Caco-2 (cell line): ENCODE measurements at regions not wholly inside any gene's neighbourhood (a gene's known extent, or its start where the extent isn't known, plus 50 kb on each side); places are given as distances from the start of the nearest gene placed in this dataset.
A peak's percentile ranks its signal among the peaks of the same experiment; 100 is the strongest.

ENCODE experiments used
- BruUV-seq: library from RNA; stranded (reverse); fragments of 400-500 nt; replicated peaks from 2 replicates; lab custom pipeline; 2021; lab: Mats Ljungman, UMichigan
- CTCF ChIA-PET: fragments of 300-600 bp; sonication (Branson Sonifier 250); formaldehyde crosslinking; loops from one replicate; lab custom pipeline; 2022; ENCODE audit warnings: antibody characterized with exemption; lab: Charles Lee
- POLR2A ChIA-PET: fragments of 300-600 bp; sonication (Branson Sonifier 250); formaldehyde crosslinking; loops from one replicate; lab custom pipeline; 2022; ENCODE audit warnings: antibody characterized with exemption; lab: Charles Lee
- DNase-seq, 2 experiments: peaks; one replicate each; pipeline versions ENCODE4 v3.0.0 to v3.0.0-alpha.2; 2020 to 2022
- H3K27me3 ChIP-seq: replicated peaks from 2 replicates; pipeline ENCODE4 v1.6.0; 2011; ENCODE audit warnings: low read length; ENCODE audit not compliant: control insufficient read depth, insufficient read depth
- H3K36me3 ChIP-seq: 2 replicates; pipeline ENCODE4 v1.5.1; 2011; ENCODE audit warnings: low read length; ENCODE audit not compliant: control insufficient read depth, insufficient read depth
- H3K4me1 ChIP-seq: fragments of 250-450 bp; sonication (Bioruptor Pico); 2 replicates; pipeline ENCODE4 v1.5.1; 2020; ENCODE audit warnings: mild to moderate bottlenecking
- H3K4me3 ChIP-seq: 2 replicates; pipeline ENCODE4 v1.5.1; 2011; ENCODE audit warnings: low read depth, mild to moderate bottlenecking, control low read depth, low read length
- H3K9me3 ChIP-seq: fragments of 250-450 bp; sonication (Bioruptor Pico); 2 replicates; pipeline ENCODE4 v1.5.1; 2020; ENCODE audit warnings: mild to moderate bottlenecking, moderate library complexity
- H3K27ac Mint-ChIP-seq: one replicate; pipeline ENCODE4 v1.8.0; 2022; ENCODE audit warnings: mixed read lengths; ENCODE audit not compliant: unreplicated experiment
- H3K27me3 Mint-ChIP-seq: one replicate; pipeline ENCODE4 v1.8.0; 2022; ENCODE audit warnings: mixed read lengths; ENCODE audit not compliant: insufficient read depth, unreplicated experiment
- H3K36me3 Mint-ChIP-seq: one replicate; pipeline ENCODE4 v1.8.0; 2022; ENCODE audit warnings: mild to moderate bottlenecking, mixed read lengths; ENCODE audit not compliant: insufficient read depth, unreplicated experiment
- H3K4me1 Mint-ChIP-seq: one replicate; pipeline ENCODE4 v1.8.0; 2022; ENCODE audit warnings: low read depth, mixed read lengths; ENCODE audit not compliant: unreplicated experiment
- H3K4me3 Mint-ChIP-seq: one replicate; pipeline ENCODE4 v1.8.0; 2022; ENCODE audit warnings: mild to moderate bottlenecking, moderate library complexity, mixed read lengths; ENCODE audit not compliant: unreplicated experiment
- H3K9me3 Mint-ChIP-seq: one replicate; pipeline ENCODE4 v1.8.0; 2022; ENCODE audit warnings: mixed read lengths; ENCODE audit not compliant: unreplicated experiment
- intact Hi-C: fragments of 100-400 bp; cut with micrococcal nuclease; formaldehyde crosslinking; loops from one replicate; pipeline ENCODE4 v1.10.0; 2022; ENCODE audit not compliant: unreplicated experiment
- TF ChIP-seq, protein P1 (sequence below), 2 experiments: fragments of 200-600 bp in 1 of 2; IDR thresholded peaks; 1 replicate in 1 of 2; 2 replicates in 1 of 2; pipeline versions ENCODE4 v1.5.1 to v1.8.0; 2011 to 2022; ENCODE audit warnings: antibody characterized with exemption in 1 of 2, control low read depth in 1 of 2, inconsistent platforms in 1 of 2, low read depth in 1 of 2, low read length in 1 of 2, mild to moderate bottlenecking in 1 of 2, moderate library complexity in 1 of 2; ENCODE audit not compliant: insufficient read depth in 1 of 2, severe bottlenecking in 1 of 2, unreplicated experiment in 1 of 2

DNA sequence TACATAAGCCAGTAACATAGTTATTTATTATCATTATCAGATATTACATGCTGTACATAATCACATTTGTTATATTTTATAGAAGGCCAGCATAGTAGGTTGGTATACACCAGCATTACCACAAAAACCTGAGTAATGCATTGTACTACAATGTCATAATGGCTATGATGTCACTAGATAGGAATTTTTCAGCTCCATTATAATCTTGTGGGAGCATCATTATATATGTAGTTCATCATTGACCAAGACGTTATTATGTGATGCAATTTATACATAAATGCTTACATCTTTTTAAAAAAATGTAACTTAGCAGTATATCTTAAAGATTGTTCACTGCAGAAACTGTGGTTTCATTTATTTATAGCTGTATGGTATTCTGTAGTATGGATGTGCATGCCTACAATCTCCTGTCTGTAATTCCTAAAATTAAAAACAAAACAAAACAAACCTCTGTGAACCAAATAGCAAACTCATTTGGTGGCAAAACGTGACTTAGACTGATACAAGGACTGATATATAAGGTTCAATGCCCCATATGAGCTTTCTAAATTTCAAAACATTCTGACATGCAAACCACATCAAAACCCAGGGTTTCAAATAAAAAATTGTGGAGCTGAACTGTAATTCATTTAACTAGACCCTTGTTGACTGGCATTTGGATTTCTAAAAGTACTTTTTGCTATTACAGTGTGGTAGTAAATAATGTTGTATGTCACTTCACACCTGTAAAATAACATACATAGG is 250.9 kb downstream of the DLEU7 start:
- Histone ChIP-seq H3K4me1 (0 out of 2 replicates have a peak, but pooled peaks cover 4% of the 10 kb centered on the region), H3K4me3 (no peak overlapping the region), H3K9me3 (no peaks in the 10 kb centered on the region), H3K36me3 (peaks cover 2% of the 10 kb centered on the region; the same call in 1 of the 2 replicates), H3K27me3 (no peaks in the 10 kb centered on the region)
- H3K27me3 Mint-ChIP-seq: no peaks in the 10 kb centered on the region
- intact Hi-C loops: no loop called here
- no peak for DNase-seq
- no peaks in the 10 kb centered on the region for H3K4me1 Mint-ChIP-seq
- no TSS peak for BruUV-seq
- TF ChIP-seq, protein P1, sequence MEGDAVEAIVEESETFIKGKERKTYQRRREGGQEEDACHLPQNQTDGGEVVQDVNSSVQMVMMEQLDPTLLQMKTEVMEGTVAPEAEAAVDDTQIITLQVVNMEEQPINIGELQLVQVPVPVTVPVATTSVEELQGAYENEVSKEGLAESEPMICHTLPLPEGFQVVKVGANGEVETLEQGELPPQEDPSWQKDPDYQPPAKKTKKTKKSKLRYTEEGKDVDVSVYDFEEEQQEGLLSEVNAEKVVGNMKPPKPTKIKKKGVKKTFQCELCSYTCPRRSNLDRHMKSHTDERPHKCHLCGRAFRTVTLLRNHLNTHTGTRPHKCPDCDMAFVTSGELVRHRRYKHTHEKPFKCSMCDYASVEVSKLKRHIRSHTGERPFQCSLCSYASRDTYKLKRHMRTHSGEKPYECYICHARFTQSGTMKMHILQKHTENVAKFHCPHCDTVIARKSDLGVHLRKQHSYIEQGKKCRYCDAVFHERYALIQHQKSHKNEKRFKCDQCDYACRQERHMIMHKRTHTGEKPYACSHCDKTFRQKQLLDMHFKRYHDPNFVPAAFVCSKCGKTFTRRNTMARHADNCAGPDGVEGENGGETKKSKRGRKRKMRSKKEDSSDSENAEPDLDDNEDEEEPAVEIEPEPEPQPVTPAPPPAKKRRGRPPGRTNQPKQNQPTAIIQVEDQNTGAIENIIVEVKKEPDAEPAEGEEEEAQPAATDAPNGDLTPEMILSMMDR (IDR thresholded peaks at IDR 0.05; ENCODE audit: insufficient read depth in 1 of 2, low read depth in 1 of 2, low read length in 1 of 2, severe bottlenecking in 1 of 2, unreplicated experiment in 1 of 2): no peak
- ChIA-PET POLR2A (no interaction called here), CTCF (no interaction called here)
- no peaks in the 10 kb centered on the region for H3K9me3 Mint-ChIP-seq
- no peak overlapping the region for H3K4me3 Mint-ChIP-seq
- no peaks in the 10 kb centered on the region for H3K36me3 Mint-ChIP-seq
- no peak overlapping the region for H3K27ac Mint-ChIP-seq

DNA sequence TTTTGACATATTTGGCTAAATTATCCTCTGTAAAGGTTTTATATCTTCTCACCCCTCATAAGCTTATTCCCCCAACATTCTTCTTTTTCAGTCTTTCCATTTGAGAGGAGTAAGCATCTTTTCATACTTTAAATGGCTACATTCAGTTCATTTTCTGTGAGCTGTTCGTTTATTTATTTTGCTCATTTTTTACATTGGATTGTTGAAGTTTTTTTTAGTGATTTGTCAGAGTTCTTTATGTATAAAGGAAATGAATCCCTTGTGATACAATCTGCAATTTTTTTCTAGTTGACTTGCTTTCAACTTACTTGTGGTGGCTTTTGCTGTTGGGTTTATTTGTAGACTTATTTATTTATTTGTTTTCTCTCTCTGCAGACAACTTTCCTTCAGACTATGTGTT is 250.3 kb downstream of the DLEU7 start:
- H3K36me3 Mint-ChIP-seq: no peaks in the 10 kb centered on the region
- H3K27me3 Mint-ChIP-seq: no peaks in the 10 kb centered on the region
- intact Hi-C loops: no loop called here
- Histone ChIP-seq H3K9me3 (no peaks in the 10 kb centered on the region), H3K4me3 (no peak overlapping the region), H3K36me3 (peaks cover 2% of the 10 kb centered on the region; the same call in 1 of the 2 replicates), H3K4me1 (0 out of 2 replicates have a peak, but pooled peaks cover 4% of the 10 kb centered on the region), H3K27me3 (no peaks in the 10 kb centered on the region)
- DNase-seq: no peak
- peaks cover 3% of the 10 kb centered on the region for H3K4me1 Mint-ChIP-seq
- no peaks in the 10 kb centered on the region for H3K9me3 Mint-ChIP-seq
- no TSS peak for BruUV-seq
- CTCF ChIA-PET: no interaction called here
- no peak overlapping the region for H3K4me3 Mint-ChIP-seq
- no peak overlapping the region for H3K27ac Mint-ChIP-seq
- POLR2A ChIA-PET: no interaction called here
- TF ChIP-seq, protein P1 (IDR thresholded peaks at IDR 0.05; ENCODE audit: insufficient read depth in 1 of 2, low read depth in 1 of 2, low read length in 1 of 2, severe bottlenecking in 1 of 2, unreplicated experiment in 1 of 2): no peak

DNA sequence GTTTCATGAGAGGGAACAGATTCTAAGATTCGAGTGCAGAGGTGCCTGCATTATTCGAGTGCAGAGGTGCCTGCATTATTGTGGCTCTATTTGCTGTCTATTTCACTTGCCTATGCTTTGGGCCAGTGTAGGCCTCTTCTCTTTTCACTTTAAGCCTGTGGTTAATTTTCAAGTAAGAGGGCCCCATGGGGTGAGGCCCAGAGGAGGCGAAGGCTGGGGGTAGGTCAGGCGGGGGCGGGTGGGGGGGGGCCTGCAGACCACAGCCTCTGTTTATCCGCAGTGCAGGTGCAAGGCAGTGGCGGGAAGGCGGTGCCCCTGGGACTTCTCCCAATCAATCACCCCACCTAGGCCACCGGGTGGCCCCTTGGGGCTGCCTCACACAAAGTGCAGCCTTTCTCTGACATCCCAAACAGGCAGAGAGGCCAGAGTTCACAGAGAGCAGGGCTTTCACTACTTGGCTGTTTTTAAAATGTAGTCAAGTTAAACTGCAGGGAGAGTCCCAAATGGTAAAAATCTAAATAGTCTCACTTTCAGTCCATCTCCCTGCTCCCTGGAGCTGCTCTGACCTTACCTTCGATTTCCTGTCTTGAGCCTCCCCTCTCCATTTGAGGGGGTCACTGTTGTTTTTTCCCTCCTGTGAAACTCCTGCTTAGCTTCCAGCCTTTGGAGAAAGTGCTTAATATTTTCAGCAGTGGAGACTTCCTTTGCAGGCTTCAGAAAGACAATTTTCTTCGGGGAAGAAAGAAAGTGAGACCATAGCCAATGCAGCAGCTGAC is 249.0 kb downstream of the DLEU7 start:
- POLR2A ChIA-PET: no interaction called here
- no peaks in the 10 kb centered on the region for H3K27me3 ChIP-seq
- H3K4me3 ChIP-seq: no peak overlapping the region
- BruUV-seq: no TSS peak
- Mint-ChIP-seq H3K27ac (no peak overlapping the region), H3K9me3 (no peaks in the 10 kb centered on the region), H3K36me3 (no peaks in the 10 kb centered on the region), H3K4me1 (peaks cover 6% of the 10 kb centered on the region), H3K4me3 (no peak overlapping the region), H3K27me3 (no peaks in the 10 kb centered on the region)
- peak; percentile 56 to 57 for DNase-seq
- CTCF ChIA-PET: no interaction called here
- intact Hi-C loops: loop anchor here (1.0 kb wide), 1 partner anchor 207 kb away; no protein-coding TSS in a partner anchor
- no peaks in the 10 kb centered on the region for H3K9me3 ChIP-seq
- peaks cover 2% of the 10 kb centered on the region; the same call in 1 of the 2 replicates for H3K36me3 ChIP-seq
- TF ChIP-seq, protein P1 (IDR thresholded peaks at IDR 0.05; ENCODE audit: insufficient read depth in 1 of 2, low read depth in 1 of 2, low read length in 1 of 2, severe bottlenecking in 1 of 2, unreplicated experiment in 1 of 2): peak; percentile 13 to 33
- H3K4me1 ChIP-seq: 0 out of 2 replicates have a peak, but pooled peaks cover 4% of the 10 kb centered on the region
